ENCODE measurements at regions not wholly inside any gene's neighbourhood (a gene's known extent, or its start where the extent isn't known, plus 50 kb on each side); places are given as distances from the start of the nearest gene placed in this dataset.

DNA sequence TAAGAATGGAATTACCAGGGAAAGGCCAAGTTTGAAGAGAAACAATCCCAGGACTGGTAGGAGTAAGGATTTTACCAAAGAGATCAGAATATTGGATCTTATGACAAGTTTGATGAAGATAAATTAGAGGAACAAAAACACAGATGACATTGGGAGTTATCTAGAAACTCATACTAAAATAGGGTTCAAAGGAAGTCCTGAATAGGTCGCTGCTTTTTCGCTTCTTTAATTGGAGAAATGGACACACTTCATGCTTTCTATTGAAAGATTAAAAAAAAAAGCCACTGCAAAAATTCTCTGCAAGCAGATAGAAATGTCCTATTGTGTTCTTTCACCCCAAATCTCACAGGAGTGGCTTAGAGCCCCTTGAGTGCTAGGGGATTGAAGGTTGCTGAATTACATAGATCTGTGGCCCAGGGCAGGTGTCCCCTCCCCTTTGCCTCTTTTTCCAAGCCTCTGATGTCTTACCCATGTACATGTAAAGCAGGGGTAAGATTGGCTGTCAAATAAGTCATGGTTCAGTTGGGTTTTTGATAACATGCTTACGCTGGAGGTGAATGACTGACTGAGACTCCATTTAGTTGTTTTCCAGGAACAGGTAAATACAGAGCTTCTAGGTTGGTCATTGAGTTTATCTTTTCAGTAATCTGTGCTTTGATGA, 152.0 kb downstream of the OR13A1 start:
- TF ChIP-seq POLR2A (IDR thresholded peaks at IDR 0.05; ENCODE audit: low read depth, low read length), result no peak
- TF ChIP-seq CTCF (conservative IDR thresholded peaks at IDR 0.05; ENCODE audit: low read depth, low read length), result no peak
